ENCODE measurements at regions not wholly inside any gene's neighbourhood (a gene's known extent, or its start where the extent isn't known, plus 50 kb on each side); places are given as distances from the start of the nearest gene placed in this dataset.

- DNase-seq = no peak
- no peaks in the 10 kb centered on the region for H3K36me3 ChIP-seq
- H3K9me3 ChIP-seq = no peaks in the 10 kb centered on the region
- intact Hi-C loops (cut with DNase I; ENCODE audit: low total_unique reads) = no loop called here
- H3K27ac ChIP-seq = peak overlapping the region in 4 of 8 donors; percentile 32 to 90 (median 62)
- no peaks in the 10 kb centered on the region for H3K27me3 ChIP-seq (replicated peaks in 1 of 7)
- 35 to 74% (median 67%) methylated on average over 1 of the region's 1 CpG for WGBS, 5 donors
- peaks cover 0 to 4% (median 0%) of the 10 kb centered on the region in 6 donors for H3K4me1 ChIP-seq
- no peak overlapping the region for H3K4me3 ChIP-seq
- TF ChIP-seq POLR2AphosphoS5 (IDR thresholded peaks at IDR 0.05) (no peak), POLR2A (IDR thresholded peaks at IDR 0.05) (no peak), CTCF (IDR thresholded peaks at IDR 0.05 in 8 of 11, conservative IDR thresholded peaks at IDR 0.05 in 3 of 11) (no peak)
Observed at GRCh38 chr13:109393045-109393444, 393.3 kb downstream of the IRS2 start.

GRCh38 chr13:109390391-109390790 is 396.0 kb downstream of the IRS2 start:
- peak overlapping the region in 1 of 8 donors; percentile 17 for H3K4me3 ChIP-seq
- DNase-seq = no peak
- H3K36me3 ChIP-seq = no peaks in the 10 kb centered on the region
- peak overlapping the region in 6 of 8 donors; percentile 26 to 90 (median 70) for H3K27ac ChIP-seq
- H3K4me1 ChIP-seq = no peaks in the 10 kb centered on the region
- no peaks in the 10 kb centered on the region for H3K27me3 ChIP-seq (replicated peaks in 1 of 7)
- intact Hi-C loops (cut with DNase I; ENCODE audit: low total_unique reads) = no loop called here
- TF ChIP-seq POLR2A (IDR thresholded peaks at IDR 0.05) = no peak
- TF ChIP-seq CTCF (IDR thresholded peaks at IDR 0.05 in 8 of 11, conservative IDR thresholded peaks at IDR 0.05 in 3 of 11) = no peak
- TF ChIP-seq POLR2AphosphoS5 (IDR thresholded peaks at IDR 0.05) = no peak
- no peaks in the 10 kb centered on the region for H3K9me3 ChIP-seq
- 77 to 95% (median 90%) methylated on average over 2 of the region's 2 CpGs for WGBS, 5 donors

GRCh38 chr13:109389892-109390345 is 396.5 kb downstream of the IRS2 start:
- H3K4me1 ChIP-seq = no peaks in the 10 kb centered on the region
- TF ChIP-seq CTCF (IDR thresholded peaks at IDR 0.05 in 8 of 11, conservative IDR thresholded peaks at IDR 0.05 in 3 of 11) (no peak), POLR2AphosphoS5 (IDR thresholded peaks at IDR 0.05) (peak in 1 of 3 donors; percentile 24), POLR2A (IDR thresholded peaks at IDR 0.05) (no peak)
- H3K4me3 ChIP-seq = peak overlapping the region in 1 of 8 donors; percentile 17
- H3K27me3 ChIP-seq (replicated peaks in 1 of 7) = no peaks in the 10 kb centered on the region
- no peaks in the 10 kb centered on the region for H3K36me3 ChIP-seq
- 50 to 83% (median 68%) methylated on average over 8 of the region's 8 CpGs for WGBS, 5 donors
- no peak for DNase-seq
- intact Hi-C loops (cut with DNase I; ENCODE audit: low total_unique reads) = no loop called here
- peak overlapping the region in 6 of 8 donors; percentile 26 to 90 (median 73) for H3K27ac ChIP-seq
- no peaks in the 10 kb centered on the region for H3K9me3 ChIP-seq

- H3K9me3 ChIP-seq = no peaks in the 10 kb centered on the region
- TF ChIP-seq CTCF (IDR thresholded peaks at IDR 0.05 in 8 of 11, conservative IDR thresholded peaks at IDR 0.05 in 3 of 11) = no peak
- no peak for TF ChIP-seq POLR2AphosphoS5 (IDR thresholded peaks at IDR 0.05)
- TF ChIP-seq POLR2A (IDR thresholded peaks at IDR 0.05) = no peak
- H3K27me3 ChIP-seq (replicated peaks in 1 of 7) = no peaks in the 10 kb centered on the region
- no peak for DNase-seq
- no peaks in the 10 kb centered on the region for H3K4me1 ChIP-seq
- H3K36me3 ChIP-seq = no peaks in the 10 kb centered on the region
- peak overlapping the region in 1 of 8 donors; percentile 17 for H3K4me3 ChIP-seq
- WGBS, 5 donors = 58 to 89% (median 70%) methylated on average over 5 of the region's 5 CpGs
- intact Hi-C loops (cut with DNase I; ENCODE audit: low total_unique reads) = no loop called here
- H3K27ac ChIP-seq = peak overlapping the region in 5 of 8 donors; percentile 26 to 90 (median 83)
Observed at GRCh38 chr13:109389456-109389855, 396.9 kb downstream of the IRS2 start.

Data from spleen (tissue), 11 donors.